PC-9 (cell line): ENCODE measurements at regions not wholly inside any gene's neighbourhood (a gene's known extent, or its start where the extent isn't known, plus 50 kb on each side); places are given as distances from the start of the nearest gene placed in this dataset.

Experiments
- BruUV-seq: library from RNA; stranded (reverse); fragments of 400-500 nt; replicated peaks from 2 replicates; lab custom pipeline; 2021; lab: Mats Ljungman, UMichigan
- CTCF ChIA-PET: fragments of 300-600 bp; sonication (Branson Sonifier 250); formaldehyde crosslinking; loops from one replicate; lab custom pipeline; 2022; ENCODE audit warnings: antibody characterized with exemption; lab: Charles Lee
- POLR2A ChIA-PET: fragments of 300-600 bp; sonication (Branson Sonifier 250); formaldehyde crosslinking; loops from one replicate; lab custom pipeline; 2022; ENCODE audit warnings: antibody characterized with exemption; ENCODE audit not compliant: unreplicated experiment; lab: Charles Lee
- DNase-seq, 2 experiments: peaks; one replicate each; pipeline versions ENCODE4 v3.0.0 to v3.0.0-alpha.2; 2015 to 2022; ENCODE audit warnings: mixed read lengths in 1 of 2
- H2AFZ ChIP-seq: fragments of 200-600 bp; sonication (generic); 2 replicates; pipeline ENCODE4 v1.8.1; 2017; ENCODE audit warnings: antibody characterized with exemption
- H3F3A ChIP-seq: fragments of 200-600 bp; sonication (generic); 2 replicates; pipeline ENCODE4 v1.8.1; 2017; ENCODE audit warnings: antibody characterized with exemption, mild to moderate bottlenecking, low read depth; ENCODE audit not compliant: insufficient read depth
- H3K27ac ChIP-seq: fragments of 200-600 bp; sonication (generic); 2 replicates; pipeline ENCODE4 v1.6.1; 2016; ENCODE audit warnings: mixed run types
- H3K27me3 ChIP-seq: fragments of 200-600 bp; sonication (generic); 2 replicates; pipeline ENCODE4 v1.6.1; 2016; ENCODE audit warnings: low read depth, mixed run types; ENCODE audit not compliant: insufficient read depth
- H3K36me3 ChIP-seq: fragments of 200-600 bp; sonication (generic); 2 replicates; pipeline ENCODE4 v1.6.1; 2016; ENCODE audit warnings: low read depth, mixed run types
- H3K4me1 ChIP-seq: fragments of 200-600 bp; sonication (generic); replicated peaks from 2 replicates; pipeline ENCODE4 v1.6.1; 2016; ENCODE audit warnings: mixed run types; ENCODE audit not compliant: insufficient read depth
- H3K4me2 ChIP-seq: fragments of 200-600 bp; sonication (generic); 2 replicates; pipeline ENCODE4 v1.6.1; 2017; ENCODE audit warnings: mixed run types
- H3K4me3 ChIP-seq: fragments of 200-600 bp; sonication (generic); 2 replicates; pipeline ENCODE4 v1.6.1; 2016; ENCODE audit warnings: mixed run types
- H3K79me2 ChIP-seq: fragments of 200-600 bp; sonication (generic); 2 replicates; pipeline ENCODE4 v1.6.1; 2017; ENCODE audit warnings: low read depth, mixed run types
- H3K9me2 ChIP-seq: fragments of 200-600 bp; sonication (generic); 2 replicates; pipeline ENCODE4 v1.8.1; 2017; ENCODE audit warnings: mild to moderate bottlenecking; ENCODE audit not compliant: insufficient read depth
- H3K9me3 ChIP-seq: fragments of 200-600 bp; sonication (generic); 2 replicates; pipeline ENCODE4 v1.8.1; 2016; ENCODE audit warnings: low read depth; ENCODE audit not compliant: insufficient read depth
- H4K20me1 ChIP-seq: fragments of 200-600 bp; sonication (generic); 2 replicates; pipeline ENCODE4 v1.8.1; 2017; ENCODE audit not compliant: insufficient read depth
- CTCF ChIP-seq: fragments of 200-600 bp; sonication (generic); conservative IDR thresholded peaks from 2 replicates; pipeline ENCODE4 v1.6.1; 2017; ENCODE audit warnings: mixed run types, antibody characterized with exemption, mild to moderate bottlenecking, moderate library complexity
- EZH2 ChIP-seq: fragments of 200-600 bp; sonication (generic); IDR thresholded peaks from 2 replicates; pipeline ENCODE4 v1.8.0; 2017; ENCODE audit warnings: antibody characterized with exemption, low read depth
- intact Hi-C: fragments of 100-400 bp; cut with micrococcal nuclease; formaldehyde crosslinking; loops from one replicate; pipeline ENCODE4 v1.10.0; 2022; ENCODE audit not compliant: unreplicated experiment

- Histone ChIP-seq H3K9me3 (no peaks in the 10 kb centered on the region), H3K79me2 (no peaks in the 10 kb centered on the region), H3K4me2 (no peak overlapping the region), H3K27ac (no peak overlapping the region), H3F3A (no peaks in the 10 kb centered on the region; the same call in 1 of the 2 replicates), H3K4me3 (no peak overlapping the region), H3K9me2 (no peaks in the 10 kb centered on the region), H3K27me3 (no peaks in the 10 kb centered on the region), H4K20me1 (no peaks in the 10 kb centered on the region), H2AFZ (no peak overlapping the region), H3K36me3 (no peaks in the 10 kb centered on the region), H3K4me1 (no peaks in the 10 kb centered on the region)
- CTCF ChIA-PET, result no interaction called here
- DNase-seq, result no peak
- no peak for TF ChIP-seq CTCF
- no peak for TF ChIP-seq EZH2
- POLR2A ChIA-PET, result no interaction called here
- intact Hi-C loops, result no loop called here
- BruUV-seq, result no TSS peak
Observed at GRCh38 chr1:58996341-58997059, 212.7 kb upstream of the JUN start.

DNA sequence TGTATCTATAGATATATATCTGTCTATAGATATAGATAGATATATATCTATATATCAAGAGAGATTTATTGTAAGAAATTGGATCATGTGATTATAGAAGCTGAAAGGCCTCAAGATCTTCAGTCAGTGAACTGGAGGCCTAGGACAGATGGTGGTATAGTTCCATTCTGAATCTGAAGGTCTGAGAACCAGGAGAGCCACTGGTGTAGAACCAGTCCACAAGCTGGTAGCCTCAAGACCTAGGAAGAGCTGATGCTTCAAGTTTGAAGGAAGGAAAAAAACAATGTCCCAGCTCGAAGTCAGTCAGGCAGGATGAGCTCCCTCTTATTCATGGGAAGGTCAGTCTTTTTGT is 213.2 kb upstream of the JUN start:
- no peaks in the 10 kb centered on the region for H3K9me3 ChIP-seq
- H3K27ac ChIP-seq, result no peak overlapping the region
- no peaks in the 10 kb centered on the region for H3K27me3 ChIP-seq
- no peak overlapping the region for H3K4me2 ChIP-seq
- ChIA-PET POLR2A (no interaction called here), CTCF (no interaction called here)
- H3F3A ChIP-seq, result no peaks in the 10 kb centered on the region; the same call in 1 of the 2 replicates
- no peak overlapping the region for H2AFZ ChIP-seq
- no peaks in the 10 kb centered on the region for H3K9me2 ChIP-seq
- no peaks in the 10 kb centered on the region for H3K4me1 ChIP-seq
- TF ChIP-seq EZH2 (no peak), CTCF (no peak)
- no peak overlapping the region for H3K4me3 ChIP-seq
- DNase-seq, result no peak
- BruUV-seq, result no TSS peak
- intact Hi-C loops, result no loop called here
- H4K20me1 ChIP-seq, result no peaks in the 10 kb centered on the region
- H3K36me3 ChIP-seq, result no peaks in the 10 kb centered on the region
- H3K79me2 ChIP-seq, result no peaks in the 10 kb centered on the region

- Histone ChIP-seq H3F3A (no peaks in the 10 kb centered on the region; the same call in 1 of the 2 replicates), H3K27me3 (no peaks in the 10 kb centered on the region), H3K9me3 (no peaks in the 10 kb centered on the region), H4K20me1 (no peaks in the 10 kb centered on the region), H3K4me2 (no peak overlapping the region), H3K79me2 (no peaks in the 10 kb centered on the region), H3K4me1 (no peaks in the 10 kb centered on the region), H3K4me3 (no peak overlapping the region), H3K36me3 (no peaks in the 10 kb centered on the region), H2AFZ (no peak overlapping the region), H3K27ac (no peak overlapping the region), H3K9me2 (no peaks in the 10 kb centered on the region)
- intact Hi-C loops, result no loop called here
- ChIA-PET POLR2A (no interaction called here), CTCF (no interaction called here)
- TF ChIP-seq CTCF (no peak), EZH2 (no peak)
- no TSS peak for BruUV-seq
- no peak for DNase-seq
Observed at GRCh38 chr1:58997637-58998036, 213.8 kb upstream of the JUN start.
